ENCODE measurements at regions not wholly inside any gene's neighbourhood (a gene's known extent, or its start where the extent isn't known, plus 50 kb on each side); places are given as distances from the start of the nearest gene placed in this dataset.

DNA sequence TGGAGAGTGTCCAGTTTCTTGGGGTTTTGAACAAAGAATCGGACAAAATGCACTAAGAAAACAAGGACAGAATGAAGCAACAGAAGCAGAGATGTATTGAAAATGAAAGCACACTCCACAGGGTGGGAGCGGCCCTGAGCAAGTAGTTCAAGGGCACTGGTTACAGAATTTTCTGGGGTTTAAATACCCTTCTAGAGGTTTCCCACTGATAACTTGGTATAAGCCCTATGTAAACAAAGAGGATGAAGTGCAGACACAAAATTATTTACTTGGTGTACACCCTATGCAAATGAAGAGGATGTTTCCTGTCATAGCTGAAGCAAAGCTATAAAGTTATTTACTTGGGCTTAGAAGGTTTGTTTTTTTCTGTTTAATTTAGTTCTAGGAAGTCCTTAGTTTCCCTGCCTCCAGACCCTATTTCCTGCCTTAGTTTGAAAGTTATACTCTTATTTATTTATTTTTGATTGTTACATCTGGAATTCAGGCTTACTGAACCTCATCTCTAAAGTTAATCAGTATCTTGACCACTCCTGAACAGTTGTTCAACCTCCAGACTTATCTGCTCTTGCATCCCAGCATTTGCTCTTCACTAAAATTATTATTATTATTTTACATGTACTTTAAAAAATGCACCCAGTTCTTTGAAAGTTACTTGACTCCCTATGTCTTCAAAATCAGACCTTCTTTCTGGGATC lies 193.5 kb downstream of the SPP2 start:
- DNase-seq, result no peak

DNA sequence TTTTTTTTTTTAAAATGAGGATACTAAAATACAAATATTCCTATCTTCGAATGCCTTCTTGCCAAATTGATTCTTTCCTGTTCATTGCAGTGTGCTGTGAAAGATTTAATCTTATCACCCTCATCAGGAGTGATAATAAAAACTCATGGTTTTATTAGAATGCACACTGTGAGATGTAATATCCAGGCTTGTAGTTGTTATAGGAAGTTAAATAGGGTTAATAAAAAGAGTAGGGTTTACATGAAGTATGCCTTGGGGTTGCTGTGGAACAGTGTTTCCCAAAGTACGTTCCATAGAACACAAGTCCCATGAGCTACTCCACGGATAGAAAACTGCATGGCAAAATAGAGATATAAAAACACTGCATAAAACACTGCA lies 191.9 kb downstream of the SPP2 start:
- DNase-seq, result no peak

DNA sequence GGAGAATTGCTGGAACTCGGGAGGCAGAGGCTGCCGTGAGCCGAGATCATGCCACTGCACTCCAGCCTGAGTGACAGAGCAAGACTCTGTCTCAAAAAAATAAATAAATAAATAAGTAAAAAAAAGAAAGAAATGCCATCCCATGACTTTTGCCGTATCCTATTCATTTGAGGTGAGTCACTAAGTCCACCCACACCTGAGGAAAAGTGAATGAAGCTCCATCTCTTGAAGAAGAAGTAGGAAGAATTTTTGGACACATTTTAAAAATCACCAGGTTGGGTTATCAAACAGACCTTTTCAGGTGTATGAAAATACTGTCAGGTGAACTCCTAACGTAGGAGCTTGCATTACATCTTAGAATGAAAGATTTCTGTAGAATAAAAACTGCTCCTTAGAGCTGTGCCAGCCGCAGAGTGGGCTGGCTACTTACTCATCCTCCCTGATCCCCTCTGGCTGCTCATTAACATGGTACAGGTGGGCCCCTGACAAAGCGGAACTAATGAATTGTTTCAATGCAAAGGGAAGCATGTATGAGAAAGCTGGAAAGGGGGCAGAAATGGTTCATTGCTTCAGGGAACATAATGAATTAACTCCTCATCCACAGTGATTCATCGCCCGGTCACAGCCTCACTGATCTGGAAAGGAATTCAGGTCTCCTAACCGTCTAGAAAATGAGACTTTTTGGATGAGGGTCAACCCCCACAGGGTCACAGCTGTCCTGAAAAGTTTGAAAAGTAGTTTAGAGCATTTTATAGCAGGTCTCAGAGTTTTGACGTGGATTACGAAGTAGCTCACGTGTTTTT lies 191.4 kb downstream of the SPP2 start:
- no peak for DNase-seq

DNA sequence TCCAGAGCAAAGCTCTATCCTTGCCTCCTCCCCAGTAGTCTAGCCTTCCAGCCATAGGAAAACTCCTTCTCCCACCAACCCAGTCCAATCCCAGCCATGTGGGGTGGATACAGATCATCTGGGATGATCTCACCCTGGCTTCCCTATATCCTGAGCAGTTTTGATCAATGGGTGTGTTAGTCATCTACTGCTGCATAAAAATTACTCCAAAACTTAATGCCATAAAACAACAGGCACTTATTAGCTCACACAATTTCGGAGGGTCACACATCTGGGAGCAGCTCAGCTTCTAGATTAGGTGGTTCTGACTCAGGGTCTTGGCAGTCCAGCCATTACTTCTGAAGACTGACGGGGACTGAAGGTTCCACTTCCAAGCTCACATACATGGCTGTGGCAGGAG lies 190.4 kb downstream of the SPP2 start:
- no peak for DNase-seq

DNA sequence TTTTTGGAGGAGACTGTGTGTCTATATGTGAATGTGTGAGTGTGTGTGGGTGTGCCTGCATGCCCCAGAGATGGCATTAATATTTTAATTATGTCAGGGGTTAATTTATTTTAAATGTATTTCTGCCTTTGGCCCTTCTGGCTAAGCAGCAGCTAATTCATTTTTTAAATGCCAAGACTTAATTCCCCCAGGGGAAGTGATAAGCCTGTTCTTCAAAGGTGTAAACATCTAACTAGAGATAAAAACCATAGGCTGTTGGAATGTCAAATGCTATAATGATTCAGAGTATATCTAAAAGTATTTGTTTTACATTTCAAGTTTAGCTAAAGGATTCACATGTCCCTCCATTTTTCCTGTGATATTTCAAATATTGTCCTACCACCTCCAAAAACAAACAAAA lies 184.7 kb downstream of the SPP2 start:
- DNase-seq, result no peak

GRCh38 chr2:234231460-234231859 lies 181.0 kb downstream of the SPP2 start:
- no peak for DNase-seq

DNA sequence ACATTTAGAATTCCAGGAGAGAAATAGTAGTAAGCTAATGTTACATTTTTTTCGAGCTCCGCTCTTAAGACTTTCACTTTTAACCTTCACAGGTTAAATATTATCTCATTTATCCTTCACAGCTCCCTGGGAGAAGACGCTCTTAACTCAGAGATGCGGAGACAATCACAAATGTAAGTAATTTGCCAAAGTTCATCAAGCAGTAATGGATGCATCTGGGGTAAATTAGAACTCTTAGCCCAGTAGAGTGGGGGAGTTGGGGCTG lies 168.5 kb downstream of the SPP2 start:
- DNase-seq, result no peak

DNA sequence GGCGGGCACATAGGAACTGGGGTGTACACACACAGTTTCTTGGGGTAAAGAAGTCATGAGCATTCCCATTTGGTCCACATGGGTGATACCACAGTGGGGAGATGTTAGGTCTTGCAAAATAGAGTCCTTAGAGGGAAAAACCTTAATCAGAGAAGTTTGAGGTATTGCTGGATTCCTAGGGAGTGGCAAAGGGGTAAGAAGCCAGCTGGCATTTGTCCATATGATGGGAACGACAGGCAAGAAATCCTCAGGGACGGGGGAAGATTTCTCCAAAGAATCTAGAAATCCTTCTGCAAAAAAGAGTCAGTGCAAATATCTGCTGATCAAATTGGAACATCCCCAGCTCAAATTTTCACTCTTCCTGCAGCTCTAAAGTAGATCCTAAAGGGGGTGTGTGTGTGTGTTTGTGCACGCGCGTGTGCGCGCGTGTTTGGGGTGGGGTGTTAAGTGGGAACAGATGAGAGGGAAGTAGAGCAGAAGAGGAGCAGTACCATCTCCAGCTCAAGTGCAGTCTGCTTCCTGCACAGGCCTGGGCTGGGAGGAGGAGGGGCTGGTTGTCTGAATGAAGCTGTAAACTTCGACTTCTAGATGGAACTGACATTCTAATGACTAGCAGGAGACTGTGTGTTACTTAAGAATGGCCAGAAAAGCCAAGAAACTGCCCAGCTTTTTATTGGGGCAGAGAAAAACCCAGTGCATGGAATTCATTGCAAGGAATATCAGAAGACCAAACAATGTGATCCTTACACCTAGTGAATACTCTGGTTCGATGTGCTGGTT lies 168.0 kb downstream of the SPP2 start:
- DNase-seq, result no peak

GRCh38 chr2:234212534-234212933 lies 162.0 kb downstream of the SPP2 start:
- DNase-seq, result no peak

DNA sequence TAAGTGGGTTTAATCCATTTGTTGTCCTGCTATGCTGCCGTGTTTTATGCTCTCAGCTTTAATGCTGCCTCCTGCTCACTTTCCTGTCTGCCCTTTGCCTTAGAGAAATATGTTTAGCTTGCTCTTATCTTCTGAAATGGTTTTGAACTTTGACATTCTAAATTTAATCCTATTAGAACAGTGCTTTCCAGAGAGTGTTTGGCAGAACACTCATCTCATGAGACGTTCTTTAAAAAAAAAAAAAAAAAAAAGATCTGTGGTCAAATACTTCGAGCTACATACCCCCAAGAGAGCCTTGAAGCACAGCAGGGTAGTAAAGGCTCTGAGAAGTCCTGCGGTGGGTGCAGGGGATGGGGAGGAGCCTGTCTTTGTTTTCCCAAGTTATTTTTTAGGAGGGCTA lies 161.3 kb downstream of the SPP2 start:
- no peak for DNase-seq

DNA sequence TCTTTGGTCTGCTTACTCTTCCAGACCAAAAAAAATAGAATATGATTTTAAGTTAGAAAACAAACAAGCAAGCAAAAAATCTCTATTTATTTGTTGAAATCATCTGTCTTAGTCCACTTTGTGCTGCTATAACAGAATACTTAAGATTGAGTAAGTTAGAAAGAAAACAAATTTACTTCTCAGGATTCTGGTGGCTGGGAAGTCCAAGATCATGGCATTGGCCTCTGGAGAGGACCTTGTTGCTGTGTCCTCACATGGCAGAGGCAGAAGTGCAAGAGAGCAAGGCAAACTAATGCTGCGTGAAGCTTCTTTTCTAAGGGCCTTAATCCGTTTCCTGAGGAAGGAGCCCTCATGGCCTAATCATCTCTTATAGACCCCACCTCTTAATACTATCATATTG lies 156.2 kb downstream of the SPP2 start:
- no peak for DNase-seq

DNA sequence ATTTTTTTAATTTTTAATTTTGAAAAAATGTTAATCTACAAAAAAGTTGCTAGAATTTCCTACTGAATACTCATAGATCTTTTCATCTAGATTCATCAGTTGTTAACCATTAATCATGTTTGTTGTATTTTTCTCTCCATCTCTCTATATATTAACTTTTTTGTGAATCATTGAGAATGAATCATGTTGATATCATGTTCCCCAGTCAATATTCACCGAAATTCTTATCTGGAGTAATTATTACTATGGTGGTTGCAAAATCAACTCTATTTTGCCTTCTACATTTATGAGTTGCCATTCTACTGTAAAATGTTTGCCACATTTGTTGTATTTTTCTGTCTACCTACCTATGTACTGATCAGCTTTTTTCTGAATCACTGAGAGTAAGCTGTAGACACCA lies 154.0 kb downstream of the SPP2 start:
- no peak for DNase-seq

- DNase-seq, result no peak
Observed at GRCh38 chr2:234203135-234203984, 152.9 kb downstream of the SPP2 start.

DNA sequence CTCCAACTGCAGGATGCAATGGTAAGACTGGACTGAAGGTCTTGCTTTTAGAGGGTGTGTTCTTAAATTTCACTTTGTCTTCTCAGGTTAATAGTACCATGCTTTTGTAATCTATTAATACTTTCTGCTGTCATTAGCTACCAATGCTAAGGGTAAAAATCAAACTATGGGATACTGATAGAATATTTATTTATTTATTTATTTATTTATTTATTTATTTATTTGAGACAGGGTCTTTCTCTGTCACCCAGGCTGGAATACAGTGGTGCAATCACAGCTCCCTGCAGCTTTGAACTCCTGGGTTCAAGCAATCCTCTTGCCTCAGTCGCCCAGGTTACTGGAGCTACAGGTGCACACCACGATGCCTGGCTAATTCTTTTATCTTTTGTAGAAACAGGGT lies 152.1 kb downstream of the SPP2 start:
- DNase-seq, result no peak

GRCh38 chr2:234199996-234200395 lies 149.5 kb downstream of the SPP2 start:
- no peak for DNase-seq

- no peak for DNase-seq
Observed at GRCh38 chr2:234198976-234199375, 148.5 kb downstream of the SPP2 start.

GRCh38 chr2:234195516-234195915 lies 145.0 kb downstream of the SPP2 start:
- DNase-seq, result no peak

- no peak for DNase-seq
Observed at GRCh38 chr2:234193977-234194563, 143.6 kb downstream of the SPP2 start.

GRCh38 chr2:234191819-234192407 lies 141.4 kb downstream of the SPP2 start:
- no peak for DNase-seq

GRCh38 chr2:234189786-234190300 lies 139.3 kb downstream of the SPP2 start:
- DNase-seq, result no peak

DNA sequence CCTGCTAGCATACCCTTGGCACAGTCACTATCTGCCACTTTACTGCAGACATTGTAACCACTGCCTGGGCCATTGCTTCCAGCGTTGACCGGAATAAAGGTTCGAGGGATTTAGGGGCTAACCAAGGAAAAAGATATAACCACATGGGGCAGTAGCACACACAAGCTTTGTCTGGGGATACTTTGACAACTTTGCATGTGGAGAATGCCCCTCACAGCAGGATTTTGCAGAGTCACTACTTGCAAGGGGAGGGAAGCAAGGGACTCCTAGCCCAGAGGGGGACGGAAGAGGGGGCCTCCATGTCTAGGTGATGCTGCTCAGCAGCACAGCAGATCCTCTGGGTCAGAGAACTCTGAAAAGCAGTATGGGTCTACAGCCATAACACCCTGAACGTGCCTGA lies 138.7 kb downstream of the SPP2 start:
- DNase-seq, result no peak

- no peak for DNase-seq
Observed at GRCh38 chr2:234187646-234188174, 137.2 kb downstream of the SPP2 start.

Measured in midbrain (tissue), 1 donor.